GM18505 (cell line): ENCODE measurements at regions not wholly inside any gene's neighbourhood (a gene's known extent, or its start where the extent isn't known, plus 50 kb on each side); places are given as distances from the start of the nearest gene placed in this dataset.

Source experiments
- ATAC-seq: cut with Tn5 transposase; IDR thresholded peaks from one replicate; pipeline ENCODE4 v1.9.1; 2021; ENCODE audit not compliant: unreplicated experiment
- POLR2A ChIP-seq: IDR thresholded peaks from 4 replicates; pipeline ENCODE4 v1.6.1; 2011; ENCODE audit warnings: borderline replicate concordance; ENCODE audit not compliant: insufficient read depth, insufficient read length; ENCODE audit errors: extremely low read depth

DNA sequence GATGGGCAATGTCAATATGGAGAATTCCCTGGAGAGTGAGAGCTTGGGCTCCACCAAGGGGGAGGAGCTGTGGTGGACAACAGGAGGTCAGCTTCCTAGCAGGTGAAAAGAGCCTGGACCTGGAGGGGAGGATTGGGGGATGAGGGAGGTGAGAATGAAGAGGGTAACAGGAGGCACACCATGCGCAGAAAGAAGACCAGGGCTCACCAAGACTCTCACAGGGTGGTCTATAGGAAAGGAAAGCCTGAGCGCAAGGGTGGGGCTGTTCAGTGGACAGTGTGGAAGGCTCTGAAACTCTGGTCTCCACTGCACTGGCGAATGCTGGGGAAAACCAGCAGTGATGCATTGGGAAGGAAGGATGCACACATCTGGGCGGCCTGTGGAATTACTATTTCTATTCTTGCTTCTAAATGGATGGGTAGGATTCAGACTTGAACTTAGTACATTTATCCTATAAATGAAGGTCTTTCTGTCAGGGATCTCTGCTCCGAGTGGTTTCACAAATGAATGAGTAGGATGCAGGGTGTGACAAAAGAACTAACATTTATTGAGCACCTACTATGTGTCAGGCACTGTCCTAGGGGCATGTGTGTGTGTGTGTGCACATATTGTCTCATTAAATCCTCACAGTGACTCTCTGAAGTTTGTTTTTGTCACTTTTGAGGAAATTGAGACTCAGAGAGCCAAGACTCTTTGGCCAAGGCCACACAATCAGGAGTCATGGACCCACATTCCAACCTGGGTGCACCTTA is 152.7 kb downstream of the CD83 start:
- no peak for TF ChIP-seq POLR2A
- no peak for ATAC-seq

DNA sequence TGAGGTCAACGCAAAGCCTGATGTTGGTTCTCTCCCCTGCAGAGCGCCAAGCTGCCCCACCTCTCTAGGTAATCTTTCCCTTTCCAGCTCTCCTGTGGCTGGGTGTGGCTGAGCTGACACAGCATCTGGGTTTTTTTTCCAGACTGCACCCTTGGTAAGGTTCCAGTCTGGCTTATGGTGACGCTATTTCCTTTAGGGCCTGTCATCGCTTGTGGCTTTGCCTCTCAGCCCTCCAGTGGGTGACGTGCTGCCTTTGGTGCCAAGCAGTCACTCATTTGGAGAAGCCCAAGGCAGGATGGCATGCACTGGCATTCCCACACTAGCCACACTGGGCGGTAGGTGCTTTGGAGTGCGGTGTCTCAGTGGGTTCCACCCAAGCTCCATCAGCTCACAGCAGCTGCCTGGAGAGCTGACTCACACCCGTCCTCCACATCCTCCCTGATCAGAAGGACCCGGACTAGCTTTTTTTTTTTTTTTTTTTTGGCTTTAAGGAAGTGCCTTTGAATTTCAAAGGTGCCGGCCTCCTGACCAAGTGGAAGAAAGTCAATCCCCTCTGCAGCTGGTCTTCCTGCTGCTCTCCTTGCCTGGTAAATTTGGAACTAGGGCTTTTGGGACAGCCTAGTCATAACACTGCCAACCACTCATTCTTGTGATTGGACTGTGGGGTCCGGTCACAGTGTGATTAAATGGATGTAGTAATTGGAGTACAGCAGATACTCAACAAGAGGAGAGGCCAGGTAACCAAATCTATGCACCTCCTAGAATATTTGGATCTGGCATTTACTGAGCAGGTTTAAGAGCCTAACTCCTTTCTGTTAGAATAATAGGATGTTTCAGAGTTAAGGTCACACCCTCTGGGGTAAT is 153.6 kb downstream of the CD83 start:
- no peak for ATAC-seq

DNA sequence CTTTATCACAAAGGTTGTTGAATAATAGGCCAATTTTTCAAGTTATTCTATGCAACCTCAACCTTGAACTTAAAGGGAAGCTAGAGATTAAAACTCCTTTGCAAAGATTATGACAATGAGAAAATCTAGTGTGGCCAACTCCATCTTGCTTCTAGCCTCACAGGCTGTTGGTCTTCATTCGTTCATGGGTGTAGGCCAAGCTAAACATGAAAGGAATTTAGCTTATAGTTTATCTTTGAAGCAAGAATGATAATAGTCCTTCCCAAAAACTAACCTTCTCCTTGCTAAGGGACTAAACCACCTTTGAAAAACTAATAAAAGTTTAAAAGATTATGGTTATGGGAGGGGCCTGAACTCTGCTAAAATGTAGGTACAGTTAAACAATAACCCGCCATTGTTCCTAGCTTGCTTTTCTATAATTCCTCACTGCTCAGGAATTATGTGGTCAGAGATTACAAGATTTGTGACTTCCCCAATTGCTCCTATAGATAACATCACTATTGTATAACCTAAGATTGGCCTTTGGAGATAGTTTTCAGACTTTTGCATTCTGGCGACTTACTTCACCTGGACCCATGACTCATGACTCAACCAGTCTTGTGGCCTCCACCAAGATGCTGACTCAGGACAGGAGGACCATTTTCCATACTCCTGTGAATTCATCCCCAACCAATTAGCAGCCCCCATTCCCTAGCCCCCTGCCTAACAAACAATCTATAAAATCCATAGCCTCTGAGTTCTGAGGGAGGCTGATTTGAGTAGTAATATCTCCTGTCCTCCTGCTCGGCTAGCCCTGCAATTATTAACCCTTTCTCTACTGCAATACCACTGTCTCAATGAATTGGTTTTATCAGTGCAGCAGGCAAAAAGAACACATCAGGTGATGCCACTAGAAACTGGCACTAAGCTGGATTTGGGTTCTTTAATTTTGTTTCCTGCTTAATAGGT is 154.5 kb downstream of the CD83 start:
- TF ChIP-seq POLR2A: no peak
- no peak for ATAC-seq

More for the DNA sequence above, 153.6 kb downstream of the CD83 start:
- TF ChIP-seq POLR2A: no peak

DNA sequence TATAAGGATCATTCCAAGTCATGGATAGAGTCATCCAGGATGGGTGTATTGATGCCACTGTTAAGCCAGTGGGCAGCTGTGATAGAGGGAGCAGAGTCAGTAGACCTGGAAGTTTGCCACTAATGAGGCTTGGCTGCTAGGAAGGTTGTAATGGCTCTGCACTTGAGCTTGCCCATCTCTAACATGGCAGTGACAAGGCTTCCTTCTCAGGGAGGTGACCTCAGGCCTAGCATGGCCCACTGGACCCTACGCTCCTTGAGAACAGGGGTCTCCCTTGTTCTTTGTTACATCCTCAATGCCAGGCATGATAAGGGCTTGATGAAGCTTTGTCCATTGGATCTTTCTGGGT is 155.1 kb downstream of the CD83 start:
- no peak for TF ChIP-seq POLR2A
- ATAC-seq: no peak

DNA sequence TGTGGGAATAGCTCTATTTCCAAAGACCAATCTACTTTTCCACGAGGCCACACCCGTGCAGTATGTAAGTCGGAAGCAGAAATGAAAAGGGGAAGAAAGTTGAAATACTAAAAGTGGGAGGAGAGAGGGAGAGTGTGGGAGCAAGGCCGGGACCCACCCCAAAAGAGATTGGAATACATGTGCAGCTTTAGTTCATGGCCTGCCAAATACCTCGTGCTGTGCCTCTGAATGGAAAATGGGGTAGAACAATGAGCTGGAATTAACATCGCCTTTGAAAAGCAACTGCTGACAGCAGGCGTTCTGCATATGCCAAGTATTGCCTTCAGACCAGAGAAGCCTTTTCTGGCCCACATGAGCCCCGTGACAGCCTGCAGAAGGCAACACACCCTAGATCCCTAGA is 155.6 kb downstream of the CD83 start:
- TF ChIP-seq POLR2A: no peak
- ATAC-seq: no peak

DNA sequence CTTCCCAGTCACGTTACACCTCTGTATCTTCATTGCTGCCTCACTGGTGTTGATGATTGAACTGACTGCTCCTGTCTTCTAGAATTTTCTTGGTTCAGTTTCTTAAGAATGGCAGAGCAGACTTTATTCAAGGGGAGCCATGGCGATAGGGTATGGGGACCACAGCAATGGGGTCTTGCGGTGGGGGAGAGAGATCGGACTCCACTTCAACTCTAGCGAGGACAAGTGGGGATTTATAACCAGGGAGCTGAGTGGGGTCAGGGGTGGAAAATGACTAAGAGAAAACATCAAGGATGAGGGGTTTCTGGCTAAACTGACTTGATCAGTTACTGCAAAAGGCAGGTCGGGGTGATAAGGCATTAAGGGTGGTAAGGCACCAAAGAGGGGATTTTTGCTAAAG is 156.4 kb downstream of the CD83 start:
- no peak for TF ChIP-seq POLR2A
- no peak for ATAC-seq

DNA sequence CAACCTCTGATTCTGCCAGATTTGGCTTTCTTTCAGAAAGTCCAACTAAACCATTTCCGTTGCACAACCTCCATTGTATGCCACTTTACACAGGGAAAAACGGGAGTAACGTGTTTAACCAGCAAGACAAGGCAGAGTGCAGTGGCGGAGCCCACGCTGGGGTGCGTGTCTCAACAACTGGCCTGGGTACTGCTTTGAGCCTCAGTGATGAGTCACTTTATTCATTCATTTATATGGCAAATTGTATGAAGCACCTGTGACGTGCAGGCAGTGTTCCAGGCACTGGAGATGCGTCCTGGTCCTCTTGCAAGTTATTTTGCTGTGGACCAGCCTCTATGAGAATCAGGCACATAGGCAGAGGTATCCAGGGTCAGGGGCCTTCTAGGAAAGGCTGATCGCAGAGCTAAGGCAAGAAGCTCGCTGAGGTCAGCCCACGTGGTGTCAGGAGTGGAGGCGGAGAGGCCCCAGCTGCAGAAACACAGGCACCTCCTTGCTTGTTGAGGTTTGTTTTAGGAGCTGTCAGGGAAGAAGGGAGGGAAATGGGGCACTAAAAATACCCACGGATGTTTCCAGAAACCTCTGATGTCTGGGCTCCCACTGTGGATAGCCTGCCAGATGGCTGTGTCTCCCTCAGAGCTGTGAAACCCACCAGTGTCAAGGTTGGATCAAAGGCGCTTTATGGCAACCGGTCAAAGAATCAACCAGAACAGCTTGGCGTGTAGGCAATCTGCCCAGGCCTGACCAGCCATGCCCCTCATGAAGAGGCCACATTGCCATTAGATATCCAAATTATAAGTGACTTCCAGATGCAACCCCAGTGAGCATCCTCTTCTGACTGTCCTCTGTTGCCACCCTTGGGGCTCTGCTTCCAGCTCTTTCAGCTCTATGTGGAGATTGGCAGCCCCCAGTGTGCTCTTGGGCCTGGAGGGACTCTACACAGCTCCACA is 157.2 kb downstream of the CD83 start:
- no peak for ATAC-seq
- no peak for TF ChIP-seq POLR2A

DNA sequence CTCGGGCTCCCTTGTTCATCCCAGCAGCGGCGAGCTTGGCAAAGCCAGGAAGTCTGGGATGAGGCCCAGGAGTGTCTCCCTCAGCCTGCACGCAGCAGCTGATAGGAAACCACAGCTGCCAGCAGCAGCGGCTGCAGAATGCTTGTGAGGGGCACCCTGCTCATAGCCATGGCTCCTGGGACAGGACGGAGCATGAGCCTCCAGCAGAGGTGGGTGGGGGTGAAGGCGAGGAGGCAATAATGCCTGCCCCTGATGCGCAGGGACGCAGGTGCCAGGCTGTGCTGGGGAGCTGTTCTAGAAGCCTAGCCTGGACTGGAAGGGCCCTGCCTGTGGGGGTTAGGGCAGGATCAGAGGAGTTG is 157.9 kb downstream of the CD83 start:
- ATAC-seq: no peak
- no peak for TF ChIP-seq POLR2A

DNA sequence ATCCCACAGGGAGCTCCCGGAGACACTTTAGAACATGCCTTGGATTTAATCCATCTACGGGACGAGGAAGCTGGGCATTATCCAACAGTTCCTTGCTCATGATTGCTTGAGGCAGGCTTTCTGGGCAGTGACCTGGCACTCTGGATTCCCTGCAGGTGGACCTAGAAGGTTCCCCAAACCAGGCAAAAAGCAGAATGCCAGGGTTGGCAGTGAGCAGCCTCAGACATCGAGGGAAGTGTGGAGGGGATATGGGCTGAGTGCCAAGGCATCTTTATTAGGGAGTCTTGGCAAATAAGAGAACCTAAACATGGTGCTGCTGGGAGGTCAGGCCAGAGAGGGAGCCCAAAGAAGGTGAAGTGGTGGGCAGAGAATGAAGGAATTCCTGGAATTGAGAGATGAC is 158.5 kb downstream of the CD83 start:
- no peak for TF ChIP-seq POLR2A
- ATAC-seq: no peak

DNA sequence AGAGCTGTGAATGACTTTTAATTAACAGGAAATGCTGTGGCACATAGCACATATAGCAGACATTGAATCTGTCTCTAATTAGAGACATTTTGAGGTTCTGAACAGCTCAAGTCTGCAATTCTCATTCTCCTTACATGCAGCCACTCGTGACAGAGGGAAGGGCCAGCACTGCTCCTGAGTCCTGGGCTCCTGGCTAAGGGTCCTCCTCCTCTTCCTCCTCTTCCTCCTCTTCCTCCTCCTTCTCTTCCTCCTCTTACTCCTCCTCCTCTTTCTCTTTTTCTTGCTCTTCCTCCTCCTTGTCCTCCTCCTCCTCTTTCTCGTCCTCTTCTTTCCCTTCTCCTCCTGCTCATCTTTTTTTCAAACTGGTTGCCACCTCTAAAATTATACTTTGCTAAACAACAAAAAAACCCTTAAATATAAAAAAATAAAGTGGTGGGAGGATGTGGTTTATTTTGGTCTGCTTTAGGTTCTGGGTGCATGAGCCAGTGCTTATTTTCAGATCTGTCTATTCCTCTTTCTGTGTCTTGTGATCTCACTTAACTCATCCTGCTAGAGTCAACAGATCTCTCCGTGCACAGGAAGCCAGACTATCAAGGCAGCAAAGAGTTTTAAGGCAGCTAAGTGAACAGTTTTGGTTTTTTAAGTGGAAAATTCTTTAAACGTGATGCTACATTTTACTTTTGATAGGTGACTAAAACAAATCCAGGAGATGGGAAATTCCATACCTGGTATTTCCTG is 159.3 kb downstream of the CD83 start:
- ATAC-seq: peak; percentile 82
- no peak for TF ChIP-seq POLR2A

DNA sequence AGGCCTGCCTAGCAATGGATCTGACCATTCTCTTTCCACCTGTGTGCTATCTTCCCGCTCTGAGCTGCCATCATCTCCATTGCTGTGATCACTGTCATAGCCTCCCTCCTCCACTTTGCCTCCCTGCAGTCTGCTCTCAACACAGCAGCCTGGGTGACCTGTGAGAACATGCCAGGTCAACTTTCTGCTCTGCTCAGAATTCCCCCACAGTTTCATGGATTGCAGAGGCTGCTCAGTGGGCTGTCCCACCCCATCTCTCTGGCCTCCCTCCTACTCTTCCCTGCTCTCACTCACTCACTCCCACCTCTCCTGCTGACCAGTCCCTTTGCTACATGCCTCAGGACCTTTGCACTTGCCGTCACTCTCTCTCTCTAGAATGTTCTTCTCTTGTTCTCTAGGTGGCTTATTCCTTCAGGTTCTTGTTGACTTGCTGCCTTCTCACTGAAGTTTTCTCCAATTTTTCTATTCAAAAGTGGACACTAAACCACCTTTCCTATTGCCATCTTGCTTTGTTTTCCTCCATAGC is 159.9 kb downstream of the CD83 start:
- peak; percentile 19 for ATAC-seq
- TF ChIP-seq POLR2A: no peak
